Calu3 (cell line): ENCODE measurements at regions not wholly inside any gene's neighbourhood (a gene's known extent, or its start where the extent isn't known, plus 50 kb on each side); places are given as distances from the start of the nearest gene placed in this dataset.

Experiments used
- BruUV-seq: library from RNA; stranded (reverse); fragments of 400-500 nt; replicated peaks from 2 replicates; lab custom pipeline; 2021; lab: Mats Ljungman, UMichigan
- CTCF ChIA-PET: fragments of 300-600 bp; sonication (Branson Sonifier 250); formaldehyde crosslinking; loops from one replicate; lab custom pipeline; 2022; ENCODE audit warnings: antibody characterized with exemption; lab: Charles Lee
- DNase-seq: peaks from one replicate; pipeline ENCODE4 v3.0.0; 2022
- H3K27ac Mint-ChIP-seq: one replicate; pipeline ENCODE4 v1.8.0; 2022; ENCODE audit warnings: mixed read lengths; ENCODE audit not compliant: unreplicated experiment
- H3K27me3 Mint-ChIP-seq: one replicate; pipeline ENCODE4 v1.8.0; 2022; ENCODE audit warnings: mixed read lengths; ENCODE audit not compliant: unreplicated experiment
- H3K36me3 Mint-ChIP-seq: one replicate; pipeline ENCODE4 v1.8.0; 2022; ENCODE audit warnings: mild to moderate bottlenecking, moderate library complexity, mixed read lengths; ENCODE audit not compliant: insufficient read depth, unreplicated experiment
- H3K4me1 Mint-ChIP-seq: one replicate; pipeline ENCODE4 v1.8.0; 2022; ENCODE audit warnings: mild to moderate bottlenecking, low read depth, mixed read lengths; ENCODE audit not compliant: unreplicated experiment
- H3K4me3 Mint-ChIP-seq: one replicate; pipeline ENCODE4 v1.8.0; 2022; ENCODE audit warnings: mild to moderate bottlenecking, low read depth, moderate library complexity, mixed read lengths; ENCODE audit not compliant: unreplicated experiment
- H3K9me3 Mint-ChIP-seq: one replicate; pipeline ENCODE4 v1.8.0; 2022; ENCODE audit warnings: low read depth, mixed read lengths; ENCODE audit not compliant: unreplicated experiment
- CTCF ChIP-seq: fragments of 200-600 bp; IDR thresholded peaks from one replicate; pipeline ENCODE4 v1.8.0; 2022; ENCODE audit warnings: antibody characterized with exemption; ENCODE audit not compliant: unreplicated experiment
- intact Hi-C: fragments of 100-400 bp; cut with micrococcal nuclease; formaldehyde crosslinking; loops from one replicate; pipeline ENCODE4 v1.10.0; 2022; ENCODE audit not compliant: unreplicated experiment

GRCh38 chr13:89153941-89154340 lies 1482.8 kb downstream of the SLITRK5 start:
- intact Hi-C loops = no loop called here
- no peak for TF ChIP-seq CTCF
- no TSS peak for BruUV-seq
- H3K27me3 Mint-ChIP-seq = no peaks in the 10 kb centered on the region
- CTCF ChIA-PET = no interaction called here
- no peak for DNase-seq
- no peak overlapping the region for H3K4me3 Mint-ChIP-seq
- H3K36me3 Mint-ChIP-seq = no peaks in the 10 kb centered on the region
- H3K4me1 Mint-ChIP-seq = no peaks in the 10 kb centered on the region
- peaks cover 2% of the 10 kb centered on the region for H3K9me3 Mint-ChIP-seq
- H3K27ac Mint-ChIP-seq = no peak overlapping the region

GRCh38 chr13:89163096-89163495 lies 1491.9 kb downstream of the SLITRK5 start:
- no peak for TF ChIP-seq CTCF
- H3K27me3 Mint-ChIP-seq = no peaks in the 10 kb centered on the region
- H3K27ac Mint-ChIP-seq = no peak overlapping the region
- no TSS peak for BruUV-seq
- H3K9me3 Mint-ChIP-seq = no peaks in the 10 kb centered on the region
- intact Hi-C loops = no loop called here
- H3K4me1 Mint-ChIP-seq = no peaks in the 10 kb centered on the region
- CTCF ChIA-PET = no interaction called here
- DNase-seq = no peak
- H3K36me3 Mint-ChIP-seq = no peaks in the 10 kb centered on the region
- H3K4me3 Mint-ChIP-seq = no peak overlapping the region

GRCh38 chr13:89165685-89166084 lies 1494.5 kb downstream of the SLITRK5 start:
- TF ChIP-seq CTCF = no peak
- Mint-ChIP-seq H3K4me3 (no peak overlapping the region), H3K27ac (no peak overlapping the region), H3K27me3 (no peaks in the 10 kb centered on the region), H3K36me3 (no peaks in the 10 kb centered on the region), H3K9me3 (no peaks in the 10 kb centered on the region), H3K4me1 (no peaks in the 10 kb centered on the region)
- no TSS peak for BruUV-seq
- CTCF ChIA-PET = no interaction called here
- no peak for DNase-seq
- intact Hi-C loops = no loop called here

GRCh38 chr13:89169951-89170350 lies 1498.8 kb downstream of the SLITRK5 start:
- H3K4me1 Mint-ChIP-seq = no peaks in the 10 kb centered on the region
- no peak for TF ChIP-seq CTCF
- no peak overlapping the region for H3K4me3 Mint-ChIP-seq
- intact Hi-C loops = loop anchor here (10.0 kb wide), 1 partner anchor 1485 kb away; no protein-coding TSS in a partner anchor
- no peaks in the 10 kb centered on the region for H3K27me3 Mint-ChIP-seq
- BruUV-seq = no TSS peak
- CTCF ChIA-PET = no interaction called here
- H3K9me3 Mint-ChIP-seq = no peaks in the 10 kb centered on the region
- no peaks in the 10 kb centered on the region for H3K36me3 Mint-ChIP-seq
- H3K27ac Mint-ChIP-seq = no peak overlapping the region
- DNase-seq = no peak
